ENCODE measurements at regions not wholly inside any gene's neighbourhood (a gene's known extent, or its start where the extent isn't known, plus 50 kb on each side); places are given as distances from the start of the nearest gene placed in this dataset.
A peak's percentile ranks its signal among the peaks of the same experiment; 100 is the strongest.

DNA sequence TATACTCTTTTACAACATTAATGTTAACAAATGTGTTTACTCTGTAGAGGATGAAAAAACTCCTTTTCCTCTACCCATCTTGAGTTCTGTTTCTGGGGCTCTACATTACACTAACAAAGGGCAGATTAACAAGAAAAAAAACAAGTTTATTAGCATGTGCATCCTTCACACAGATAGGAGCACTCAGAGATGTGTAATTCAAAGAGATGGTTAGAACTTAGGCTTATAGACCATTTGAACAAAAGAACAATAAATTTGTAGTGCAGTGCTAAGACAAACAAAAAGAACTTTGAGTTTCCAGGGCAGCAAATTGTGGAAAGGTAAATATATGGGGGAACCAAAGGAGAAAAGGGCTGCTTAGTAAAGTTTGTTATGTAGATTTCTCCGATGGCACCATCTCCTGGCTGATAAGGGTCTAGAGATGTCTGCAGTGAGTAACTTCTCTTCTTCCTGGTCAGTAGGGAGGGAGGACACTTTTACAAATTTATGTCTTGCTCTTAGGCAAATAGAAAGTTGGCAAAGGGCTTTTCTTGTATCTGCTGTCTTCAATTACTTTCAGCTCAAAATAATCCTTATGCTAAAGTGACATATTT lies 1249.9 kb upstream of the TENM3 start:
- no peak overlapping the region for H3K4me3 ChIP-seq (ENCODE audit: low read depth, low read length)
- TF ChIP-seq, protein P1, sequence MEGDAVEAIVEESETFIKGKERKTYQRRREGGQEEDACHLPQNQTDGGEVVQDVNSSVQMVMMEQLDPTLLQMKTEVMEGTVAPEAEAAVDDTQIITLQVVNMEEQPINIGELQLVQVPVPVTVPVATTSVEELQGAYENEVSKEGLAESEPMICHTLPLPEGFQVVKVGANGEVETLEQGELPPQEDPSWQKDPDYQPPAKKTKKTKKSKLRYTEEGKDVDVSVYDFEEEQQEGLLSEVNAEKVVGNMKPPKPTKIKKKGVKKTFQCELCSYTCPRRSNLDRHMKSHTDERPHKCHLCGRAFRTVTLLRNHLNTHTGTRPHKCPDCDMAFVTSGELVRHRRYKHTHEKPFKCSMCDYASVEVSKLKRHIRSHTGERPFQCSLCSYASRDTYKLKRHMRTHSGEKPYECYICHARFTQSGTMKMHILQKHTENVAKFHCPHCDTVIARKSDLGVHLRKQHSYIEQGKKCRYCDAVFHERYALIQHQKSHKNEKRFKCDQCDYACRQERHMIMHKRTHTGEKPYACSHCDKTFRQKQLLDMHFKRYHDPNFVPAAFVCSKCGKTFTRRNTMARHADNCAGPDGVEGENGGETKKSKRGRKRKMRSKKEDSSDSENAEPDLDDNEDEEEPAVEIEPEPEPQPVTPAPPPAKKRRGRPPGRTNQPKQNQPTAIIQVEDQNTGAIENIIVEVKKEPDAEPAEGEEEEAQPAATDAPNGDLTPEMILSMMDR (IDR thresholded peaks at IDR 0.05; ENCODE audit: insufficient read depth, low read length) = no peak
- DNase-seq (ENCODE audit: low read depth) = no peak

DNA sequence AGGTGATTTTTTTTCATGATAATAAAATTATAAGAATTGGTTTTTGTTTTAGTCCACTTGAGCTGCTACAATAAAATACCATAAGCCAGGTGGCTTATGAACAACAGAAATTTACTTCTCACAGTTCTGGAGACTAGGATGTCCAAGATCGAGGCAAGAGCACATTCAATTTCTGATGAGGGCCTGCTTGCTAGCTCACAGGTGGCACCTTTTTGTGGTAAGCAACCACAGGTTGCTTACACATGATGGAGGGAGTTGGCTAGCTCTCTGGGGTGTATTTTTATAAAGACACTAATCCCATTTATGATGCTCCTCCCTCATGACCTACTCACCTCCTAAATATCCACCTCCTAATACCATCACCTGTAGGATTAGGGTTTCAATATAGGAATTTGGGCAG lies 1248.5 kb upstream of the TENM3 start:
- no peak overlapping the region for H3K4me3 ChIP-seq (ENCODE audit: low read depth, low read length)
- TF ChIP-seq, protein P1 (IDR thresholded peaks at IDR 0.05; ENCODE audit: insufficient read depth, low read length) = no peak
- DNase-seq (ENCODE audit: low read depth) = no peak

DNA sequence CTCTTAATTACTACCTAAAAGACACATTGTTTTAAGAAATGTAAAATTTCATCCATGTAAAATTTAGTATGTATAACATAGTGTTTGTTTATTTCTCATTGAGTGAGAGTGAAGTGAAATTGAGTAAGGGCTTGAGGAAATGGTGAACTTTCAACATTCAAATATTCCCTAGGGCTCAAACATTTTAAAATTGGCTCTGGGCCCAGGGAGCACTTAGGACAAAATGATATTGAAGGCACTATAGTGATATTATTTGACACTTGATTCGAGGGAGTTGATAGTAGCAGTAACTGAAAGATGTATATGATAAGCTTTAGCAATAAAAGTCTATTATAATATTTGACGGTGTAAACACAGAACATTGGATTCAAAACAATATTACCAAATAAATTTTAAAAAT lies 1244.0 kb upstream of the TENM3 start:
- no peak for DNase-seq (ENCODE audit: low read depth)
- H3K4me3 ChIP-seq (ENCODE audit: low read depth, low read length) = no peak overlapping the region
- TF ChIP-seq, protein P1 (IDR thresholded peaks at IDR 0.05; ENCODE audit: insufficient read depth, low read length) = no peak

DNA sequence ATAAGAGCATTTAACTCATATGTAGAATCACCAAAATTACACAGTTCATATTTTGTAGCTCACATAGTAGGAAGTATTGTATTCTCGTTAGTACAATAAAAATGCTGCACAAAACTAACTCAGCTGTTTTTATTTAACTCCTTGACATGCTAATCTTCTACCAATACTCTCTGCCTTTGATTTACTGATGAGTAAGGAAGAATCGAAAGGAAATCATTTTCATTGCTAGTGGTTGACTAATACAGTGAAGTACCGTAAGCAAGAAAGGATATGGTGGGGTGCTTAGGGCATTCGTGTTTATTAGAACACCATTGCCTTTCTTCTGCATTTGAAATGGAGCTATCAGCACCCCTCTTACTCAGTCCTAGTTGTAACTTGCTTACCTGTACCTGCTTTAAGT lies 1239.1 kb upstream of the TENM3 start:
- DNase-seq (ENCODE audit: low read depth) = no peak
- no peak overlapping the region for H3K4me3 ChIP-seq (ENCODE audit: low read depth, low read length)
- TF ChIP-seq, protein P1 (IDR thresholded peaks at IDR 0.05; ENCODE audit: insufficient read depth, low read length) = no peak

DNA sequence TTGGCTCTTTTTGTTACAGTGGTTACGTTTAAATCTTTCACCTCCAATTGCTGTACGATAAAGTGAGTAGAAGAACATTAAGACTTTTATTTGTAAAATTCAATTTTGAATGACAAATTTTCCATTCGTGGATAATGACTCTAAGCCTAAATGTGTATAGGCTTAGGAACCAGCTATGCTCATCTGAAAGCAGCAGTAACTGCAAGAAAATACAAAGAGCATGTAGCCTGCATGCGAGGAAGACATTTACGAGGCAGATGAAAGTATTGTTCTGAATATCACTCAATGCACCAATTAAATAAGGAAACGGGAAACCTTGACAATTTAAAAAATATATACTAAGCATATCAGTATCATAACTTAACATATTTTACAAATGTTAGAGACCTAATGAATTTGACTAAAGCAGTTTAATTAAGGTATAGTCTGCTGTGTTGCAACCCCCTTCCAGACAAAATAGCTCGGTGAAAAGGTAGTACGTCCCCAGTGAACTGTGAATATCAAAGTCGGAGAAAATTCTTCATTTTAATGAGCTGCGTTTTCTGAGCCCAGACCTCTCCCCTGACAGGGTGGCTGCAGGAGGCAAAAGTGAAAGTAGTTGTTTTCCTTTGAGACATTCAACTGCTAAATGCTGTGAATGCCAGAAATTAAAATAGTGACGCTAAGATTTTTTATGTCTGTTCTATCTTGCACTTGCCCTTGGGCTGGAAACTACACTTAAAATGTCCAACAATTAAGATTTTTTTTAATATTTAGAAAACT lies 1236.5 kb upstream of the TENM3 start:
- peak overlapping the region; percentile 32 for H3K4me3 ChIP-seq (ENCODE audit: low read depth, low read length)
- TF ChIP-seq, protein P1 (IDR thresholded peaks at IDR 0.05; ENCODE audit: insufficient read depth, low read length) = no peak
- DNase-seq (ENCODE audit: low read depth) = peak; percentile 19

DNA sequence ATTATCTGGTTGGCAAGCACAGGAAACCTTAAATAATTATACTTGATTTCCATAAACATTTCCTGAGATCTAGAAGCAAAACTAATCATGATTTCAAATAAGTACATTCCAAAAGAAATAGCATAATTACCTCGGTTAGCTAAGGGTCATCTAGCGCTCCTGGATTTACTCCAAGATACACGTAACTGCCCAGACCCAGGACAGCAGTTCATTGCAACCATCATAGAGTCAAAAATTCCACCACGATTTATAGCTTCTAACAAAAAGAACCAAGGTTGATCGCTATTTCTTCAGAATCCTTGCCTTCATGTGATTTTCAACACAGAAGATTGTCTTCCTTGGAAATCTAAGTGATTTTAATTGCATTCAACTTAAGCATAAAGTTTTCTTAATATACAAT lies 1235.5 kb upstream of the TENM3 start:
- H3K4me3 ChIP-seq (ENCODE audit: low read depth, low read length) = no peak overlapping the region
- DNase-seq (ENCODE audit: low read depth) = no peak
- TF ChIP-seq, protein P1 (IDR thresholded peaks at IDR 0.05; ENCODE audit: insufficient read depth, low read length) = no peak
